GM12878 (cell line): ENCODE measurements at regions not wholly inside any gene's neighbourhood (a gene's known extent, or its start where the extent isn't known, plus 50 kb on each side); places are given as distances from the start of the nearest gene placed in this dataset.

Source experiments
- CHD4 ChIP-seq: fragments of 200-600 bp; sonication (generic); IDR thresholded peaks from 2 replicates; pipeline ENCODE4 v1.6.1; 2016; ENCODE audit warnings: mild to moderate bottlenecking
- EP300 ChIP-seq, 2 experiments: fragments of 150-350 bp in 1 of 2; IDR thresholded peaks; 2 replicates each; pipeline ENCODE4 v1.6.1; 2011 to 2012; ENCODE audit warnings: low read depth in 2 of 2, low read length in 2 of 2, borderline replicate concordance in 1 of 2, improper control_type of control experiment in 1 of 2, inconsistent platforms in 1 of 2; ENCODE audit not compliant: control insufficient read depth in 1 of 2
- EZH2 ChIP-seq: IDR thresholded peaks from 2 replicates; pipeline ENCODE4 v1.6.1; 2012; ENCODE audit warnings: low read depth, mild to moderate bottlenecking, control low read depth, inconsistent platforms, low read length, borderline replicate concordance; ENCODE audit not compliant: control insufficient read depth
- FOXK2 ChIP-seq: fragments of 450-650 bp; IDR thresholded peaks from 2 replicates; pipeline ENCODE4 v1.6.1; 2017; ENCODE audit warnings: mild to moderate bottlenecking, moderate library complexity
- GABPA ChIP-seq: IDR thresholded peaks from 2 replicates; pipeline ENCODE4 v1.6.1; 2014; ENCODE audit warnings: antibody characterized with exemption, low read depth, mild to moderate bottlenecking, inconsistent platforms
- POLR2A ChIP-seq: IDR thresholded peaks from 2 replicates; pipeline ENCODE4 v1.6.1; 2011; ENCODE audit warnings: low read depth, mild to moderate bottlenecking, low read length
- SIX5 ChIP-seq: IDR thresholded peaks from 2 replicates; pipeline ENCODE4 v1.6.1; 2011; ENCODE audit warnings: mild to moderate bottlenecking, low read depth, low read length, moderate library complexity; ENCODE audit not compliant: severe bottlenecking
- SMC3 ChIP-seq: IDR thresholded peaks from 2 replicates; pipeline ENCODE4 v1.6.1; 2011; ENCODE audit warnings: low read length, improper control_type of control experiment, borderline replicate concordance
- TBL1XR1 ChIP-seq: IDR thresholded peaks from 2 replicates; pipeline ENCODE4 v1.6.1; 2012; ENCODE audit warnings: low read depth, low read length, improper control_type of control experiment
- TF ChIP-seq, protein P1 (sequence below), 3 experiments: IDR thresholded peaks in 2 of 3; conservative IDR thresholded peaks in 1 of 3; 2 replicates each; pipeline ENCODE4 v1.5.1; 2011; ENCODE audit warnings: low read depth in 3 of 3, low read length in 3 of 3, mild to moderate bottlenecking in 3 of 3, control low read depth in 2 of 3, moderate library complexity in 2 of 3, inconsistent platforms in 1 of 3, mixed read lengths in 1 of 3; ENCODE audit not compliant: control insufficient read depth in 2 of 3, insufficient read depth in 1 of 3; ENCODE audit errors: extremely low read depth in 1 of 3
- TF ChIP-seq, protein P2 (sequence below): IDR thresholded peaks from 2 replicates; pipeline ENCODE4 v1.6.1; 2012; ENCODE audit warnings: low read length, inconsistent platforms

DNA sequence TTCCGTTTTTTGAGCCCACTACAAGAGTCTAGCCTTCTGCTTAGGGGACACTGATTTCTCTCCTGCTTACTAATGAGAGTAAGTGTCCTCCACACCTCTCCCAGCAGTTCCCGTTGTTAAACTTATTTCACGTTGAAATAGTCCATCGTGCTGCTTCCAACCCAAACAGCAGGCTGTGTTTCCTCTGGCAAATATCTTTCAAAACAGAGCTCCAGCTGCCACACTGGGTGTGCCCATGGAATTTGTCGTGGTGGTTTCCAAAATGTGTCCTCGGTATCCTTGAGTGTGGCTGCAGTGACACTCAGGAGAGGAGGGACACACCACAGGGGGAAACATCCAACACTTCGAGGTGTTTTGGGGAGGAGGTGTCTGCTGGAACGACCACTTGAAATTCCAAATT is 176.5 kb upstream of the RALGAPA2 start:
- TF ChIP-seq EZH2, result no peak
- TF ChIP-seq, protein P1, sequence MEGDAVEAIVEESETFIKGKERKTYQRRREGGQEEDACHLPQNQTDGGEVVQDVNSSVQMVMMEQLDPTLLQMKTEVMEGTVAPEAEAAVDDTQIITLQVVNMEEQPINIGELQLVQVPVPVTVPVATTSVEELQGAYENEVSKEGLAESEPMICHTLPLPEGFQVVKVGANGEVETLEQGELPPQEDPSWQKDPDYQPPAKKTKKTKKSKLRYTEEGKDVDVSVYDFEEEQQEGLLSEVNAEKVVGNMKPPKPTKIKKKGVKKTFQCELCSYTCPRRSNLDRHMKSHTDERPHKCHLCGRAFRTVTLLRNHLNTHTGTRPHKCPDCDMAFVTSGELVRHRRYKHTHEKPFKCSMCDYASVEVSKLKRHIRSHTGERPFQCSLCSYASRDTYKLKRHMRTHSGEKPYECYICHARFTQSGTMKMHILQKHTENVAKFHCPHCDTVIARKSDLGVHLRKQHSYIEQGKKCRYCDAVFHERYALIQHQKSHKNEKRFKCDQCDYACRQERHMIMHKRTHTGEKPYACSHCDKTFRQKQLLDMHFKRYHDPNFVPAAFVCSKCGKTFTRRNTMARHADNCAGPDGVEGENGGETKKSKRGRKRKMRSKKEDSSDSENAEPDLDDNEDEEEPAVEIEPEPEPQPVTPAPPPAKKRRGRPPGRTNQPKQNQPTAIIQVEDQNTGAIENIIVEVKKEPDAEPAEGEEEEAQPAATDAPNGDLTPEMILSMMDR (IDR thresholded peaks at IDR 0.05 in 2 of 3, conservative IDR thresholded peaks at IDR 0.05 in 1 of 3; ENCODE audit: control insufficient read depth in 2 of 3, extremely low read depth in 1 of 3, insufficient read depth in 1 of 3, low read depth in 3 of 3, low read length in 3 of 3), result no peak
- no peak for TF ChIP-seq CHD4
- TF ChIP-seq POLR2A, result no peak
- TF ChIP-seq SMC3, result no peak
- TF ChIP-seq TBL1XR1, result no peak
- no peak for TF ChIP-seq SIX5
- TF ChIP-seq, protein P2, sequence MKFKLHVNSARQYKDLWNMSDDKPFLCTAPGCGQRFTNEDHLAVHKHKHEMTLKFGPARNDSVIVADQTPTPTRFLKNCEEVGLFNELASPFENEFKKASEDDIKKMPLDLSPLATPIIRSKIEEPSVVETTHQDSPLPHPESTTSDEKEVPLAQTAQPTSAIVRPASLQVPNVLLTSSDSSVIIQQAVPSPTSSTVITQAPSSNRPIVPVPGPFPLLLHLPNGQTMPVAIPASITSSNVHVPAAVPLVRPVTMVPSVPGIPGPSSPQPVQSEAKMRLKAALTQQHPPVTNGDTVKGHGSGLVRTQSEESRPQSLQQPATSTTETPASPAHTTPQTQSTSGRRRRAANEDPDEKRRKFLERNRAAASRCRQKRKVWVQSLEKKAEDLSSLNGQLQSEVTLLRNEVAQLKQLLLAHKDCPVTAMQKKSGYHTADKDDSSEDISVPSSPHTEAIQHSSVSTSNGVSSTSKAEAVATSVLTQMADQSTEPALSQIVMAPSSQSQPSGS, result no peak
- no peak for TF ChIP-seq GABPA
- no peak for TF ChIP-seq FOXK2
- TF ChIP-seq EP300 (IDR thresholded peaks at IDR 0.05; ENCODE audit: borderline replicate concordance in 1 of 2, control insufficient read depth in 1 of 2, low read depth in 2 of 2, low read length in 2 of 2), result no peak
